Breast epithelium (tissue), 4 donors: ENCODE measurements at regions not wholly inside any gene's neighbourhood (a gene's known extent, or its start where the extent isn't known, plus 50 kb on each side); places are given as distances from the start of the nearest gene placed in this dataset.
A peak's percentile ranks its signal among the peaks of the same experiment; 100 is the strongest.

Experiments used
- DNase-seq, 2 donors: peaks; one replicate each; pipeline ENCODE4 v3.0.0-alpha.2; 2019; ENCODE audit warnings: low spot score in 2 of 2
- H3K27ac ChIP-seq, 2 donors: fragments of 200-600 bp; sonication (generic) in 1 of 2; one replicate each; pipeline ENCODE4 v1.5.1; 2016 to 2019; ENCODE audit warnings: mild to moderate bottlenecking in 1 of 2
- H3K27me3 ChIP-seq, 2 donors: fragments of 200-600 bp; sonication (generic) in 1 of 2; one replicate each; pipeline versions ENCODE4 v1.5.1 to v1.6.0; 2017 to 2019; ENCODE audit warnings: control low read depth in 1 of 2, mild to moderate bottlenecking in 1 of 2
- H3K36me3 ChIP-seq: fragments of 200-600 bp; one replicate; pipeline ENCODE4 v1.5.1; 2019
- H3K4me1 ChIP-seq, 2 donors: fragments of 200-600 bp; sonication (generic); one replicate each; pipeline ENCODE4 v1.5.1; 2016 to 2019; ENCODE audit warnings: control low read depth in 1 of 2
- H3K4me3 ChIP-seq, 3 donors: fragments of 200-600 bp; sonication (generic); 1 replicate in 2 of 3; 2 replicates in 1 of 3; pipeline ENCODE4 v1.5.1; 2016 to 2019; ENCODE audit warnings: mild to moderate bottlenecking in 3 of 3, moderate library complexity in 2 of 3
- H3K9me3 ChIP-seq, 2 donors: fragments of 200-600 bp; sonication (generic) in 1 of 2; one replicate each; pipeline ENCODE4 v1.5.1; 2016 to 2019; ENCODE audit warnings: control low read depth in 1 of 2
- POLR2A ChIP-seq: fragments of 450-650 bp; IDR thresholded peaks from one replicate; pipeline ENCODE4 v1.6.1; 2016; ENCODE audit warnings: antibody characterized with exemption, mild to moderate bottlenecking, moderate library complexity
- POLR2AphosphoS5 ChIP-seq, 3 donors: sonication (generic); formaldehyde crosslinking; IDR thresholded peaks; one replicate each; pipeline ENCODE4 v1.6.1; 2017; ENCODE audit warnings: antibody characterized with exemption in 3 of 3
- intact Hi-C: fragments of 100-400 bp; cut with DNase I; formaldehyde crosslinking; loops from one replicate; pipeline ENCODE4 v1.15.1; 2023; ENCODE audit warnings: low total_unique reads
- TF ChIP-seq, protein P1 (sequence below), 3 donors: fragments of 450-650 bp; IDR thresholded peaks; one replicate each; pipeline ENCODE4 v1.5.1; 2016 to 2017; ENCODE audit warnings: antibody characterized with exemption in 3 of 3, mild to moderate bottlenecking in 3 of 3, moderate library complexity in 3 of 3

DNA sequence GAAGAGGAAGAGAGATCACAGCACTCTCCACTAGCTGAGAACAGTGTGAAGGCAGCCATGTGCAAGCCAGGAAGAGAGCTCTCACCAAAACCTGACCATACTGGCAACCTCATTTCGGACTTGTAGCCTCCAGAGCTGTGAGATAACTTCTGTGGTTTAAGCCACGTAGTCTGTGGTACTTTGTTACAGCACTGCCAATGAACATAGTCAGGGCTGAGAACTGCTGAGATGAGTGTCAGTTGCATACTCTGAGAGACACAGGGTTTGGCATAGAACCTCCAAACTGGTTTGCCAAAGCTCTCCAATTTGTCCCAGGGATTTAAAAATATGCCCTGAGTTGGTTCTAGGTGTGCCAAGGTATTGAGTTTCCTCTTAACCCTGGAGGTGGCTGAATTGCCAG is 218.6 kb downstream of the ATP23 start:
- Histone ChIP-seq H3K27ac (no peak overlapping the region), H3K4me3 (no peak overlapping the region), H3K27me3 (no peaks in the 10 kb centered on the region), H3K4me1 (no peaks in the 10 kb centered on the region), H3K9me3 (no peaks in the 10 kb centered on the region), H3K36me3 (no peaks in the 10 kb centered on the region)
- TF ChIP-seq, protein P1, sequence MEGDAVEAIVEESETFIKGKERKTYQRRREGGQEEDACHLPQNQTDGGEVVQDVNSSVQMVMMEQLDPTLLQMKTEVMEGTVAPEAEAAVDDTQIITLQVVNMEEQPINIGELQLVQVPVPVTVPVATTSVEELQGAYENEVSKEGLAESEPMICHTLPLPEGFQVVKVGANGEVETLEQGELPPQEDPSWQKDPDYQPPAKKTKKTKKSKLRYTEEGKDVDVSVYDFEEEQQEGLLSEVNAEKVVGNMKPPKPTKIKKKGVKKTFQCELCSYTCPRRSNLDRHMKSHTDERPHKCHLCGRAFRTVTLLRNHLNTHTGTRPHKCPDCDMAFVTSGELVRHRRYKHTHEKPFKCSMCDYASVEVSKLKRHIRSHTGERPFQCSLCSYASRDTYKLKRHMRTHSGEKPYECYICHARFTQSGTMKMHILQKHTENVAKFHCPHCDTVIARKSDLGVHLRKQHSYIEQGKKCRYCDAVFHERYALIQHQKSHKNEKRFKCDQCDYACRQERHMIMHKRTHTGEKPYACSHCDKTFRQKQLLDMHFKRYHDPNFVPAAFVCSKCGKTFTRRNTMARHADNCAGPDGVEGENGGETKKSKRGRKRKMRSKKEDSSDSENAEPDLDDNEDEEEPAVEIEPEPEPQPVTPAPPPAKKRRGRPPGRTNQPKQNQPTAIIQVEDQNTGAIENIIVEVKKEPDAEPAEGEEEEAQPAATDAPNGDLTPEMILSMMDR (IDR thresholded peaks at IDR 0.05) = no peak
- no peak for TF ChIP-seq POLR2AphosphoS5 (IDR thresholded peaks at IDR 0.05)
- no peak for TF ChIP-seq POLR2A
- intact Hi-C loops = loop anchor here (10.0 kb wide), 1 partner anchor 985 kb away; no protein-coding TSS in a partner anchor
- DNase-seq = no peak

GRCh38 chr12:58161773-58162172 is 220.4 kb downstream of the ATP23 start:
- Histone ChIP-seq H3K36me3 (no peaks in the 10 kb centered on the region), H3K4me1 (no peaks in the 10 kb centered on the region), H3K27ac (peak overlapping the region in 1 of 2 donors; percentile 27), H3K9me3 (no peaks in the 10 kb centered on the region), H3K4me3 (no peak overlapping the region), H3K27me3 (no peaks in the 10 kb centered on the region)
- no peak for TF ChIP-seq POLR2AphosphoS5 (IDR thresholded peaks at IDR 0.05)
- TF ChIP-seq, protein P1 (IDR thresholded peaks at IDR 0.05) = no peak
- DNase-seq = no peak
- intact Hi-C loops = no loop called here

GRCh38 chr12:58163021-58163420 is 221.7 kb downstream of the ATP23 start:
- Histone ChIP-seq H3K36me3 (no peaks in the 10 kb centered on the region), H3K4me3 (no peak overlapping the region), H3K9me3 (no peaks in the 10 kb centered on the region), H3K4me1 (no peaks in the 10 kb centered on the region), H3K27ac (no peak overlapping the region), H3K27me3 (no peaks in the 10 kb centered on the region)
- intact Hi-C loops = no loop called here
- no peak for TF ChIP-seq POLR2AphosphoS5 (IDR thresholded peaks at IDR 0.05)
- TF ChIP-seq, protein P1 (IDR thresholded peaks at IDR 0.05) = no peak
- no peak for TF ChIP-seq POLR2A
- DNase-seq = no peak

GRCh38 chr12:58166643-58167042 is 225.3 kb downstream of the ATP23 start:
- no peak for DNase-seq
- H3K27ac ChIP-seq = no peak overlapping the region
- H3K4me3 ChIP-seq = no peak overlapping the region

DNA sequence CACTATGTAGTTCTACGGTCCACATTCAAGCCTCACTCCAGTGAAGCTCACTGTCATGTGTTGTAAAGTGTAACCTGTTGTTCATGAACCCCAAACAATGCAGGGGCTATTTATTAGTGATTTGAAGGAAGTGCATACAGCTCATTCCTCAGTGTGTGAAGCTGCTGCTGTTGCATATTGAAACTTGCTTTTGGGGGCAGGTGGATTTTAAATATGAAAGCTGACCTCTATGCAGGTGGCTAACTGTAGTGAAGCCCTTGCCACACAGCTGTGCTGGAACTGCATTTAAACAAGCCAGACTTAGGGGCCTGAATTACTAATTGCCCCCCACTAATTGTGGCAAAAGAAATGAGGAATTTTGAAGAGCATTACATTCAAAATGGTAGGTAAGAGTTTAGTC is 226.3 kb downstream of the ATP23 start:
- intact Hi-C loops = no loop called here
- Histone ChIP-seq H3K27ac (no peak overlapping the region), H3K36me3 (no peaks in the 10 kb centered on the region), H3K9me3 (no peaks in the 10 kb centered on the region), H3K27me3 (no peaks in the 10 kb centered on the region), H3K4me1 (peaks cover 0 to 9% of the 10 kb centered on the region in 2 donors), H3K4me3 (no peak overlapping the region)
- DNase-seq = no peak
- no peak for TF ChIP-seq POLR2AphosphoS5 (IDR thresholded peaks at IDR 0.05)
- no peak for TF ChIP-seq POLR2A
- TF ChIP-seq, protein P1 (IDR thresholded peaks at IDR 0.05) = no peak

More at GRCh38 chr12:58166643-58167042, 225.3 kb downstream of the ATP23 start:
- intact Hi-C loops = no loop called here
- Histone ChIP-seq H3K9me3 (no peaks in the 10 kb centered on the region), H3K27me3 (no peaks in the 10 kb centered on the region), H3K36me3 (no peaks in the 10 kb centered on the region), H3K4me1 (peaks cover 0 to 2% of the 10 kb centered on the region in 2 donors)
- no peak for TF ChIP-seq POLR2A
- TF ChIP-seq, protein P1 (IDR thresholded peaks at IDR 0.05) = no peak
- no peak for TF ChIP-seq POLR2AphosphoS5 (IDR thresholded peaks at IDR 0.05)
